Ascending aorta (tissue), 2 donors: ENCODE measurements at regions not wholly inside any gene's neighbourhood (a gene's known extent, or its start where the extent isn't known, plus 50 kb on each side); places are given as distances from the start of the nearest gene placed in this dataset.

Source experiments
- DNase-seq, 2 donors: peaks; one replicate each; pipeline ENCODE4 v3.0.0-alpha.2; 2019; ENCODE audit warnings: low spot score in 2 of 2
- H3K27ac ChIP-seq, 2 donors: fragments of 200-600 bp; sonication (generic); one replicate each; pipeline ENCODE4 v1.5.1; 2016 to 2017; ENCODE audit warnings: mild to moderate bottlenecking in 1 of 2
- H3K27me3 ChIP-seq: fragments of 200-600 bp; sonication (generic); one replicate; pipeline ENCODE4 v1.5.1; 2017
- H3K36me3 ChIP-seq, 2 donors: fragments of 200-600 bp; sonication (generic); one replicate each; pipeline ENCODE4 v1.5.1; 2016
- H3K4me1 ChIP-seq, 2 donors: fragments of 200-600 bp; sonication (generic); one replicate each; pipeline ENCODE4 v1.5.1; 2016 to 2017; ENCODE audit warnings: mild to moderate bottlenecking in 1 of 2
- H3K4me3 ChIP-seq, 2 donors: fragments of 200-600 bp; sonication (generic); one replicate each; pipeline ENCODE4 v1.5.1; 2016 to 2017; ENCODE audit warnings: mild to moderate bottlenecking in 1 of 2
- H3K9me3 ChIP-seq, 2 donors: fragments of 200-600 bp; sonication (generic); one replicate each; pipeline ENCODE4 v1.5.1; 2016
- intact Hi-C: fragments of 100-400 bp; cut with DNase I; formaldehyde crosslinking; loops from one replicate; pipeline ENCODE4 v1.15.1; 2023
- TF ChIP-seq, protein P1 (sequence below), 3 experiments: fragments of 200-600 bp in 2 of 3; fragments of 450-650 bp in 1 of 3; sonication (generic) in 2 of 3; IDR thresholded peaks; one replicate each; pipeline ENCODE4 v1.5.1; 2016 to 2019; ENCODE audit warnings: antibody characterized with exemption in 3 of 3, mild to moderate bottlenecking in 1 of 3, moderate library complexity in 1 of 3

DNA sequence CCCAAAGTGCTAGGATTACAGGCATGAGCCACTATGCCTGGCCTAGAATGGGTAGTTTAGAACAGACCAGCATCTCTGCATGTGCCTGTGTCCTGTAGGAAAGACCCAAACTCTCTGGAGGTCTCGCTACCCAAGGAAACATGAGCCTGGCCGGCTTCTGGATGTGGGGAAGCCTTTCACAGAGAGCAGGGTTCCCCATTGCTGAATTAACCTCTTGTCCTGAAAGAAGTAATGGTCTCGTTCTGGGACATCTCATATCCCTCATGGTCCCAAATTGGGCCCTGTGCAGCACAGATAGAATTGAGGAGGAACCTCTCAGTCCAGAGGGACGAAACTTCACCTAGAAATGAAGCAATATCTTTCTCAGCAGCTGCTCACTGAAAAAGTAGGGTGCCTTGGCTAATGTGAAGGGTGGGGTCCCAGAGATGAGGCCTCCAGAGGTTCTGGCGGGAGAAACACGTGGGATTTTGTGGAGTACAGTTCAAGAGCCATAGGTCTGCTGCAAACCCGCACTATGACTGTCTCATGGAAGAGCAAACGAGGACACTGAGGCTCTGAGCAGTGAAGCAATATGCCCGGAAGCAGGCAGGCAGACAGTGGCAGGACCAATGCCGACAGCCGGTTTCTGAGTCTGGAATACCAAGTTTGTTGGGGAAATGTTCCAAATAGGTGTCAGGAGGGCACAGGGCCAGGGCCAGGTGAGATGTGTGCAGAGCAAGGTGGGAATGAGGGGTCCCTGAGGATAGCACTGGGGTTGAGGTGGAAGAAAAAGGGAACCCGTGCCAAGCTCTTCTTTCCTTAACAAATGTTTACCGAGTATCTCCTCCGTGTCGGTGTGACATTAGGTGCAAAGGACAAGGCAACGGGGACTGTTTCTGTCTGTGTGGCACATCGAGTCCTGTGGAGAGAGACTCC is 121.0 kb upstream of the TWIST2 start:
- DNase-seq, result no peak
- intact Hi-C loops, result loop anchor here (5.0 to 10.0 kb wide), 4 partner anchors 85 to 1525 kb away; no protein-coding TSS in a partner anchor
- Histone ChIP-seq H3K9me3 (no peaks in the 10 kb centered on the region), H3K4me3 (no peak overlapping the region), H3K36me3 (no peaks in the 10 kb centered on the region), H3K4me1 (peaks cover 4 to 36% of the 10 kb centered on the region in 2 donors), H3K27me3 (no peaks in the 10 kb centered on the region), H3K27ac (peak overlapping the region; percentile 97 to 98)
- TF ChIP-seq, protein P1, sequence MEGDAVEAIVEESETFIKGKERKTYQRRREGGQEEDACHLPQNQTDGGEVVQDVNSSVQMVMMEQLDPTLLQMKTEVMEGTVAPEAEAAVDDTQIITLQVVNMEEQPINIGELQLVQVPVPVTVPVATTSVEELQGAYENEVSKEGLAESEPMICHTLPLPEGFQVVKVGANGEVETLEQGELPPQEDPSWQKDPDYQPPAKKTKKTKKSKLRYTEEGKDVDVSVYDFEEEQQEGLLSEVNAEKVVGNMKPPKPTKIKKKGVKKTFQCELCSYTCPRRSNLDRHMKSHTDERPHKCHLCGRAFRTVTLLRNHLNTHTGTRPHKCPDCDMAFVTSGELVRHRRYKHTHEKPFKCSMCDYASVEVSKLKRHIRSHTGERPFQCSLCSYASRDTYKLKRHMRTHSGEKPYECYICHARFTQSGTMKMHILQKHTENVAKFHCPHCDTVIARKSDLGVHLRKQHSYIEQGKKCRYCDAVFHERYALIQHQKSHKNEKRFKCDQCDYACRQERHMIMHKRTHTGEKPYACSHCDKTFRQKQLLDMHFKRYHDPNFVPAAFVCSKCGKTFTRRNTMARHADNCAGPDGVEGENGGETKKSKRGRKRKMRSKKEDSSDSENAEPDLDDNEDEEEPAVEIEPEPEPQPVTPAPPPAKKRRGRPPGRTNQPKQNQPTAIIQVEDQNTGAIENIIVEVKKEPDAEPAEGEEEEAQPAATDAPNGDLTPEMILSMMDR (IDR thresholded peaks at IDR 0.05), result no peak

DNA sequence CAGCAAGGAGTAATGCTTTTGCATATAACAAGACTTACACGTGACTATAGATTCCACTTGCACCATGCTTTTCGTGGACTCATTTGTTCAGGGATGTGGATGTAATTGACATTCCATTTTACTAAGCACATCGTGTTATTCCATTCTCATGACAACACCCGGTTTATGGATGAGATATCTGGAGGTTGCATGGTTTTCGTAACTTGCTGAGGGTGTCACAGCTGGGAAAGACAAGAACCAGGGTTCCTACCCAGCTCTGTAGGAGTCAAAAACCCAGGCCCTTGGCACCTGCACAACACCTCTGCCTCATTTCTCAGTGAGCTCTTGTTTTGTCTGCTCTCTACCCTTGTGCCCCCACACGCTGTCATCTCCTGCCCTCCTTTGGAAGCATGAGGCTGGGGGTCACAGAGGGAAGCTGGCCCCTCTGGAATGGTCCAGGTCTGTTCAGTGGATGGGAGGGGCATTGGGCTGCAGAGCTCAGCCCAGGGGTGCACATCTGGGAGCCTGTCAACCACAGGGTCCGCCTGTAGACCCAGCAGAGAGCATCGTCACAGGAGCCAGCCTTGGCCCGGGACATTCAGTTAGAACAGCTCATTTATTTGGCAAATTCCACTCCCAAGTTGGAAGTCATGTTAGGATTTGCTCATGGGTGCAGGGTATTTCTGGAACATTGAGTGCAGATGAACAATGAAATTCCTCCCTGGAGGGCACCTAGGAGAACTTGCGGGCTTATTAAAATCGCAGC is 120.1 kb upstream of the TWIST2 start:
- Histone ChIP-seq H3K36me3 (no peaks in the 10 kb centered on the region), H3K4me1 (peaks cover 4 to 36% of the 10 kb centered on the region in 2 donors), H3K27ac (peak overlapping the region; percentile 97 to 98), H3K9me3 (no peaks in the 10 kb centered on the region), H3K27me3 (no peaks in the 10 kb centered on the region), H3K4me3 (peak overlapping the region in 1 of 2 donors; percentile 28)
- DNase-seq, result peak; percentile 40 to 92
- intact Hi-C loops, result loop anchor here (1.0 to 10.0 kb wide), 6 partner anchors 43 to 1525 kb away; no protein-coding TSS in a partner anchor
- TF ChIP-seq, protein P1 (IDR thresholded peaks at IDR 0.05), result no peak

DNA sequence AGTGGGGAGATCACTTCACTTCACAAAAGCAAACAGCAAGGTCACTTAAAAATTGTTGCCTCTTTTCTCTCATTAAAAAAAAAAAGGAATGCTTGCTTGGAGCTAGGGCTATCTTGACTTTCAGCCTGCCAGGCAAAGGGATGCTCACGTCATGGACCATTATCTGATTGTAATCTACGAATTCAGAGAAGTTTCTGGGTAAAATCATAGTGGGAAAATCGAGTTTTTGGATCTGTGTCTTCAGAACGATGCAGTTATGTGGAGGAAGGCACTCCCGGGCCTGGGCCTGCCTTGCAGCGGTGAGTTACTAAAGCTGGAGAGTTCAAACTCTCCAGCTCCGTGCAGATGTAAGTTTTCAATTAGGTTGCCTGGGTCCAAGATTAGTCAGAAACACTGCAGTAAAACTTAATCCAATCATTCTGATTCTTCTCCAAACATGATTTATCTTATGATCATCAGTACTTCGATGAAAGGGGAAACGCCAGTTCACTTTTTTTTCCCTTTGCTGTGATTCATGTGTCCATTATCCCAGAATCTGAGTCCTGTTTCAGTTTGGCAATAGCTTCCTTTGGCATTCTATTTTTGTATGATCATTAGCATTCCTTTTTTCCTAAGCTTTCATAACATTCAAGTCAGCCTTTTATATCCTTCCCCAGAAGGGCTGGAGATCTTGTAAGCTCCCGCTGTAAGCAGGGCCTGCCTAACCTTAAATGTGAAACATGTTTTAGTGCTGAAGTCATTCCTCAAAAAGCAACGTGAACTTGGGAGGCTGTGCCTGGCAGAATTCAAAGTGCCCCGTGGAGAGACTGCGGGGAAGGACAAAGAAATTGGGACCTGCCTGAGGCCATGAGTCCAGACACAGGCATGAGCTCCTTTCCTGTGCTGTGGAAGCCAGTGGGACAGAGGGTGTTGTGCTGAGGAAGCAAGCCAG is 119.3 kb upstream of the TWIST2 start:
- no peaks in the 10 kb centered on the region for H3K36me3 ChIP-seq
- TF ChIP-seq, protein P1 (IDR thresholded peaks at IDR 0.05), result no peak
- H3K9me3 ChIP-seq, result no peaks in the 10 kb centered on the region
- no peaks in the 10 kb centered on the region for H3K27me3 ChIP-seq
- peak; percentile 46 to 90 for DNase-seq
- H3K4me3 ChIP-seq, result peak overlapping the region in 1 of 2 donors; percentile 28
- peaks cover 4 to 36% of the 10 kb centered on the region in 2 donors for H3K4me1 ChIP-seq
- intact Hi-C loops, result loop anchor here (1.0 to 10.0 kb wide), 6 partner anchors 44 to 1524 kb away; no protein-coding TSS in a partner anchor
- peak overlapping the region; percentile 97 to 98 for H3K27ac ChIP-seq

DNA sequence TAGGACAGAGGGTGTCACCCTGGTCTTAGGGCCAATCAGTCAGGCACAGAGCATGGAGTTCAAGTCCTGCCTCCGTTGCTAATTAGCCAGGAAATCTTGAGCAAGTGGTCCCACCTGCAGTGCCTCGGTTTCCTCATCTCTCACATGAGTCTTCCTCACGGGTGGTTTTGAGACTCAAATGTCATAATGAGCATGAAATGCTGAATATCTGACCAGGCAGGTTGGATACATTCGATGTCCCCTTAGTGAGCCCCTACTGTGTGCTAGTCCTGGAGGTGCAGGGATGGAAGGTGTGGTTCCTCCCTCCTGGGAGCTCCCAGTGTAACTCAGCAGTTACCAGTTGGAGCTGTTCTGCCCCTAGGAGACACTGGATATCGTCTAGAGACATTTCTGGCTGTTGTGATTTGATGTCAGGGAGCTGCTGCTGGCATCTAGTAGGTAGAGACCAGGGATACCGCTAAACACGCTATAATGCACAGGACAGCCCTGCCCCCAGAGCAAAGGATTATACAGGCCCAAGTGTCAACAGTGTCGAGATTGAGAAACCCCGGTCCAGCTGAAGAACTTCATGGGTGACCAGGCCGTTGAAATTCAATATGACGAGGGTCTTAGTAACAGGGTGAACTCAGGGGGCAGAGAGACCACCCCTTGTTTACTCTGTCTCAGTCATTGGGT is 118.5 kb upstream of the TWIST2 start:
- Histone ChIP-seq H3K4me1 (peaks cover 4 to 36% of the 10 kb centered on the region in 2 donors), H3K27me3 (no peaks in the 10 kb centered on the region), H3K36me3 (no peaks in the 10 kb centered on the region), H3K27ac (peak overlapping the region; percentile 97 to 98), H3K9me3 (no peaks in the 10 kb centered on the region), H3K4me3 (no peak overlapping the region)
- TF ChIP-seq, protein P1 (IDR thresholded peaks at IDR 0.05), result no peak
- intact Hi-C loops, result loop anchor here (2.0 to 10.0 kb wide), 5 partner anchors 45 to 1523 kb away; no protein-coding TSS in a partner anchor
- no peak for DNase-seq
